Hematopoietic multipotent progenitor cell treated with erythropoietin and hydrocortisone succinate and interleukin-3 and kit ligand, for 17 days (in vitro differentiated cells): ENCODE measurements at regions not wholly inside any gene's neighbourhood (a gene's known extent, or its start where the extent isn't known, plus 50 kb on each side); places are given as distances from the start of the nearest gene placed in this dataset.
"Not testable (repeated sequence)": the region's sequence is repeated elsewhere in the genome, so short reads cannot be mapped to it uniquely, and the experiment has no call there.

Experiments used
- DNase-seq: peaks from one replicate; pipeline ENCODE4 v3.0.0-alpha.2; 2015; ENCODE audit warnings: low spot score

- DNase-seq: no peak
Measured at GRCh38 chr7:83882551-83882950, 233.6 kb upstream of the SEMA3E start.

DNA sequence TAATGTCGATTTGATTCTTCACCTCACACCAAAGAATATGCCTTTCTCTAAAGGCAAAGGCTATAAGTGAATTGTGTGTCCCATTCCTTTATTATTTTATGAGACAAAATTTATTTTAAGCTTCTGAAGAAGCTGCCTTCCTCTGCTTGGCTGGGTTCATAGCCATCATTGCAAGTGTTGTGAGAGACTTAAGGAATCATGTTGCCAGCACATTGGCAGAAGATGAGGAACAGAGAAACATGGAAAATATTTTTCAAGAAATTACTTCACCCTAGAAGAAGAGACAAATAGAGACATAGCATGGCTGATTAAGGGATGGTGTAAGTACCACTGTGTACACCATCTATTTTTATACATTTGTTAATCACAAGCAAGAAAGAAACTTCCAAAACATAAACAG lies 230.1 kb upstream of the SEMA3E start:
- no peak for DNase-seq

DNA sequence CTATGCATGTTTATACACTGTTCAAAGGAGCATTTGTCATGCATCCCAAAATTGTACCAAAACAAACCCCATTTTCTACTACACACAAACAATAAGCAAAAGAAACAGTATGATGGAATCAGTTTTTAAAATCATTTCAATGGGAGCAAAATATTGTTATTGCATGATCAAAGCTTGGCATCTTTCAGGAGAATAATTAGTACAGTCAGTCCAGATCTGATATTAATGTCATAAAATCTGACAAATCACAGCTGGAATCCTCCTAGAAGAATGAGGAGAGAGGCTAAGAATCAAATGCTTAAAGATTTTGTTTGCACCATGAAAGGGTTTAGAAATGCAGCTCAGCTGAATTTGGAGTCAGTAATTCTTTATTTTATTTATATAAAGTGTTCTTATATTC lies 229.7 kb upstream of the SEMA3E start:
- DNase-seq: no peak

- no peak for DNase-seq
Measured at GRCh38 chr7:83876593-83876992, 227.7 kb upstream of the SEMA3E start.

DNA sequence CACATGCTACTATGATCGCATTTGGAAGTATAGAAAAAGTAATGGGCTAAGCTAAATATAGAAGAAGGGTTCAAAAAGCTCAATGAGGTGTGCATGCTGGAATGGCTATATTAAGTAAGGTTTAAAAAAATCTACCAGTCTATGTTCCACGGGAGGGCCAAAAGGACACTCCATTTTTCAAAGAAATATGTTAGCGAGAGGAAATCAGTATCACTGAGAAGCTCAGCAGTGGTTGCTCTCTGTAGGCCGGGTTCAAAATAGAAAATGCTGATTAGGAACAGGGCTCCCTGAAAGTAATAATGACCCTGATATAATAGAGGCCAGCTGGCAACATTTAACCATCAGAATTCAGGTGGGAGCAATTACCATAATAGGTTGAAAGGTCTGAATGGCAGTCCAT lies 224.5 kb upstream of the SEMA3E start:
- DNase-seq: no peak

GRCh38 chr7:83872501-83872900 lies 223.6 kb upstream of the SEMA3E start:
- DNase-seq: no peak

GRCh38 chr7:83870515-83870914 lies 221.6 kb upstream of the SEMA3E start:
- no peak for DNase-seq

DNA sequence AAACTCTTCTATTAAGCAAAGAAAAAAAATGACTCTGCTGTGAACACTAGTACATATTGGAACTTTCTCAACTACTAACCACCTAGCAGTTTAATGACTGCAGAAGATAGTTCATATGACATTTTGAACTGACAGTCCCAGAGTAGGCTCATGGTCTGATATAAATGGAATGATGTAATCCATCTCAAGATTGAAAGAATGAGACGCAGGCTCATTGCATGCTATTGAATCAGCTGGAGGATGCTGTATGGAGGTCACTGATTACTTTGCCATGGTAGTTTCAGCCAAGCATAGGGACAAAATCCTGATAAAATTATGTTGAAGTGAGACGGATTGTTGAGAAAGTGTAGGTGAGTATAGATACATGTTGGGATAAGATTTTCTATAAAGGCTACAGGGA lies 217.6 kb upstream of the SEMA3E start:
- no peak for DNase-seq

- DNase-seq: no peak
Measured at GRCh38 chr7:83864551-83864950, 215.6 kb upstream of the SEMA3E start.

DNA sequence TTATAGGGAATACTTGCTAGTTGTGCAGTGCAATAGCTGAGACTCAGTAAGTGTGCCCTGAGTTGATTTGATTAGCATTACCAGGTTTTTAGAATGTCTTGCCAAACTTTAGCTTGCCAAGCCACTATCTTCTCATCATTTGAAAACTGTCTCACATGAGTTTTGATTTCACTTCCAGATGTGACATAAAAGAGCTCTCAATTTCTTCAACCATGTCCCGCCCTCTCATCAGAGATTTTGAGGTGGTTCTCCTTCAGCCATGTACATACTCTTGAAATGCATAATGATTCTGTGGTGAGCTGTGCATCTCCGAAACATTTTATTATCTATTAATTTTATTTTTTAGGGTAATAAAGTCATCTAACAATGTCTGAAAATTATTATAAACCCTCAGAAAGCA lies 215.0 kb upstream of the SEMA3E start:
- DNase-seq: no peak

GRCh38 chr7:83861876-83862275 lies 212.9 kb upstream of the SEMA3E start:
- no peak for DNase-seq

DNA sequence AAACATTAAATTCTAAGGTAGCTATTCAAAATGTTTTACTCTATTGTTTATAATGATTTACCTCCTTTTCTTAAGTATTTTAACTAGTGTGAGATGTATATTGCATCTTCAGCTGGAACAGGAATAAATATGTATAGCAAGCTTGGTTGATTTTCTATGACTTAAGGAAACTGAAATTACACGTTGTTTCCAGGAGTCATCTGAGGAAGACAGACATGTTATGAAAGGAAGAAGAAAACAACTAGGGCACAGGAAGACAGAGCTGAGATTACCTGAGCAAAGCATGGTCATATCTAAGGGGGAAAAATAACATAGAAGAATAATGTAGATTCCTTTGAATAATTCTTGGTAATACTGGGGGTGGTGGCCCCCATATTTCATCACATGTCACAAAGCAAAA lies 210.9 kb upstream of the SEMA3E start:
- DNase-seq: no peak

- no peak for DNase-seq
Measured at GRCh38 chr7:83857691-83858090, 208.8 kb upstream of the SEMA3E start.

DNA sequence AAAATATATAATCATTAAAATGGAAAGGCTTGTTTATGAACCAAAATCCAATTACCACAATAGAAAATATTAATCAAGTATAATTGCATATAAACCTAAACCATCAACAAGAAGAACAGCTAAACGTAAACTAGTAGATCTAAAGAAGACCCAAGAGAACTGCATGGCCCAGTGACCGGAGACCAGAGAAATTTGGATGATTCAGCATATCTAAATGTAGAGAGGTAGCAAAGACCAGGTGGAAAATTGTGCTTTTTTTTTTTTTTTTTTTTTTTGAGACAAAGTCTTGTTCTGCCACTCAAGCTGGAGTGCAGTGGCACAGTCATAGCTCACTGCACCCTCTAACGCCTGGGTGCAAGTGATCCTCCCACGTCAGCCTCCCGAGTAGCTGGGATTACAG lies 207.2 kb upstream of the SEMA3E start:
- DNase-seq: no peak

DNA sequence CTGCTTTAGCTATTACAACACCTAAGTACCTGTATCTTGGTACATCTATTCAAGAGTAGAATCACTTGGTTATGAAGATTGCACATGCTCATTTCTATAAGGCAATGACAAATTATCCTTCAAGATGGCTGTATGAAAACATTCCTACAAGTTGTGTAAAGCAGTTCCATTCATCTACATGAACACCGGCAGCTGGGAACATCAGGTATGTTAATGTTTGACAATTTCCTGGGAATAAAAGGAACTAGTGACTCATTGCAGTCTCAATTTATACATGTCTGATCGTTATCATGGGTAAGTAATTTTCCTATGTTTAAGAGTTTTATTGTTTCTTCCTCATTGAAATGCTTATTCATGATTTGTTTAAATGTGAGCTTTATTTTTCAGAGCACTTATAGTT lies 203.2 kb upstream of the SEMA3E start:
- DNase-seq: no peak

GRCh38 chr7:83851551-83851950 lies 202.6 kb upstream of the SEMA3E start:
- no peak for DNase-seq

GRCh38 chr7:83850941-83851340 lies 202.0 kb upstream of the SEMA3E start:
- no peak for DNase-seq

- DNase-seq: no peak
Measured at GRCh38 chr7:83850125-83850524, 201.2 kb upstream of the SEMA3E start.

- DNase-seq: no peak
Measured at GRCh38 chr7:83849131-83849530, 200.2 kb upstream of the SEMA3E start.

DNA sequence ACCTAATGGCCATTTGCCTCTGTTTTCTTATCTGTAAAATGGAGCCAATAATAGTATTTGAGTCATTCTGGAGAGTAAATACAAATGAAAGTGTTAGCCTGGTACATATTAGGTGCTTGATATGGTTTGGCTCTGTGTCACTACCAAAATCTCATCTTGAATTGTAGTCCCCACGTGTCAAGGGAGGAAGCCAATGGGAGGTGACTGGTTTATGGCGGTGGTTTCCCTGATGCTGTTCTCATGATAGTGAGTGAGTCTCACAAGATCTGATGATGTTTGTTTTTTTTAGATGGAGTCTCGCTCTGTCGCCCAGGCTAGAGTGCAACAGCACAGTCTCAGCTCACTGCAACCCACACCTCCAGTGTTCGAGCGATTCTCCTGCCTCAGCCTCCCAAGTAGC lies 194.0 kb upstream of the SEMA3E start:
- no peak for DNase-seq

- DNase-seq: no peak
Measured at GRCh38 chr7:83837683-83838082, 188.7 kb upstream of the SEMA3E start.

DNA sequence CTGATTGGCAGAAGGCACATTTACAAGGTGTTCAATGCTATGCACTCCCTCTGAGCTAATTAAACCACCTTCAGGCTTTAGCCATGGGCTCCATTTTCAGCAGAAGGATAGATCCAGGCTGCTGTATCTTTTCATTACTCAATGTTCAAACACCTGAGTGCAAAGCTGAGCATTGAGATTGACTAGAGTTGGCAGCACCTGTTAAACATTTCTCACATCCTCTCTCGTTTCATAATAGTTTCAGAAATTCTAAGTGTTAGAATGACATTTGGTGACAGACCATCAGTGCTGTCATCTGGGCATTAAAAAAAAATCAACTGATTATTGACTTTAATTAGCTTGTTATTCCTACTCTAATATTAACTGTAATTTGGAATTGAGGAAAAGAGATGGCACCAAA lies 187.1 kb upstream of the SEMA3E start:
- DNase-seq: no peak

GRCh38 chr7:83835424-83835823 lies 186.5 kb upstream of the SEMA3E start:
- no peak for DNase-seq

DNA sequence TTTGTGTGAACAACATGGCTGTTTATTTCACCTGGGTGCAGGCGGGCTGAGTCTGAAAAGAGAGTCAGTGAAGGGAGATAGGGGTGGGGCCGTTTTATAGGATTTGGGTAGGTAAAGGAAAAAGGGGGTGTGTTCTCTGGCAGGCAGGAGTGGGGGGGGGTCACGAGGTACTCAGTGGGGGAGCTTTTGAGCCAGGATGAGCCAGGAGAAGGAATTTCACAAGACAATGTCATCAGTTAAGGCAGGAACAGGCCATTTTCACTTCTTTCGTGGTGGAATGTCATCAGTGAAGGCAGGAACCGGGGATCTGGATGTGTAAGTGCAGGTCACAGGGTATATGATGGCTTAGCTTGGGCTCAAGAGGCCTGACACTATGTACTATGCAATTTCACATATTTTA lies 184.8 kb upstream of the SEMA3E start:
- not testable (repeated sequence) for DNase-seq

DNA sequence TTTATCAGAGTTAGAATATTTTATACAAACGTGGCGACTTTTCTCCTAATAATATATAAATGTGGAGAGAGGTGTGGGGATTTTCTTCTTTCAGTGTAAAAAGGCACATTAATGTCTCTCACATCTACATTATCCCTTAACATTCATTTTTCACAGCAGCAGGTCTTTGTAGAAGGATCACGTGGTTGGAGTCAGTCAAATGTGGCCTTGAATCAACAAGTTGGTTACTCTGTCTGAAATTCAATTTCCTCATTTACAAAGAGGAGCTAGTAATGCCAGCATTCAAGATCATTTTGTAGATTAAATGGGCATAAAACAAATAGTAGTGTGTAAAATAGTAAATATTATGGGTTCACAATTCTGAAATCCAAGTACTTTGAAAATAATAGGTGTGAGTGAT lies 183.1 kb upstream of the SEMA3E start:
- no peak for DNase-seq
